Gastroesophageal sphincter (tissue), 3 donors: ENCODE measurements at regions not wholly inside any gene's neighbourhood (a gene's known extent, or its start where the extent isn't known, plus 50 kb on each side); places are given as distances from the start of the nearest gene placed in this dataset.

Experiments used
- POLR2A ChIP-seq, 2 donors: fragments of 450-650 bp; IDR thresholded peaks; one replicate each; pipeline ENCODE4 v1.6.1; 2017; ENCODE audit warnings: antibody characterized with exemption in 2 of 2, mild to moderate bottlenecking in 2 of 2, moderate library complexity in 1 of 2
- POLR2AphosphoS5 ChIP-seq: sonication (generic); formaldehyde crosslinking; IDR thresholded peaks from one replicate; pipeline ENCODE4 v1.6.1; 2017; ENCODE audit warnings: antibody characterized with exemption
- TF ChIP-seq, protein P1 (sequence below), 4 experiments: fragments of 200-600 bp in 2 of 4; fragments of 450-650 bp in 2 of 4; sonication (generic) in 1 of 4; IDR thresholded peaks; one replicate each; pipeline ENCODE4 v1.5.1; 2017 to 2019; ENCODE audit warnings: antibody characterized with exemption in 4 of 4, mild to moderate bottlenecking in 2 of 4, moderate library complexity in 2 of 4

DNA sequence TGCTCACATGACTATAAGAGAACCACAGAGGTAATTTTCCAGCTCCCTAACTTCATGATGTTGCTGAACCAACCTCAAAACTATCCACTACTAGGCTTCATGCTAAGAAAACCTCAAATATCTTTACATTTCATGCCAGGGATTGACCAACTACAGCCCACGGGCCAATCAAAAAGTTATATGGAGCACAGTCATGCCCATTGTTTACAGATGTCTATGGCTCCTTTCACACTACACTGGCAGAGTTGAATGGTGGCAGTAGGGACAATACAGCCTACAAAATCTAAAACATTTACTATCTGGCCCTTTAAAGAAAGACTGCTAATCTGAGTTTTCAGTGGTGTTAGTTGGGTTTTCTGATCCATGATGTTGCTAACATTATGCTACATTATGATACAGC is 154.8 kb downstream of the TM2D1 start:
- TF ChIP-seq POLR2A (IDR thresholded peaks at IDR 0.05) (no peak), POLR2AphosphoS5 (no peak)
- TF ChIP-seq, protein P1, sequence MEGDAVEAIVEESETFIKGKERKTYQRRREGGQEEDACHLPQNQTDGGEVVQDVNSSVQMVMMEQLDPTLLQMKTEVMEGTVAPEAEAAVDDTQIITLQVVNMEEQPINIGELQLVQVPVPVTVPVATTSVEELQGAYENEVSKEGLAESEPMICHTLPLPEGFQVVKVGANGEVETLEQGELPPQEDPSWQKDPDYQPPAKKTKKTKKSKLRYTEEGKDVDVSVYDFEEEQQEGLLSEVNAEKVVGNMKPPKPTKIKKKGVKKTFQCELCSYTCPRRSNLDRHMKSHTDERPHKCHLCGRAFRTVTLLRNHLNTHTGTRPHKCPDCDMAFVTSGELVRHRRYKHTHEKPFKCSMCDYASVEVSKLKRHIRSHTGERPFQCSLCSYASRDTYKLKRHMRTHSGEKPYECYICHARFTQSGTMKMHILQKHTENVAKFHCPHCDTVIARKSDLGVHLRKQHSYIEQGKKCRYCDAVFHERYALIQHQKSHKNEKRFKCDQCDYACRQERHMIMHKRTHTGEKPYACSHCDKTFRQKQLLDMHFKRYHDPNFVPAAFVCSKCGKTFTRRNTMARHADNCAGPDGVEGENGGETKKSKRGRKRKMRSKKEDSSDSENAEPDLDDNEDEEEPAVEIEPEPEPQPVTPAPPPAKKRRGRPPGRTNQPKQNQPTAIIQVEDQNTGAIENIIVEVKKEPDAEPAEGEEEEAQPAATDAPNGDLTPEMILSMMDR (IDR thresholded peaks at IDR 0.05), result no peak
